Neuron (in vitro differentiated cells): ENCODE measurements at regions not wholly inside any gene's neighbourhood (a gene's known extent, or its start where the extent isn't known, plus 50 kb on each side); places are given as distances from the start of the nearest gene placed in this dataset.

Experiments used
- H2AFZ ChIP-seq: one replicate; pipeline ENCODE4 v1.6.1; 2013; ENCODE audit warnings: low read depth, mild to moderate bottlenecking, inconsistent platforms, low read length, moderate library complexity
- H3K27me3 ChIP-seq: one replicate; pipeline ENCODE4 v1.6.1; 2013; ENCODE audit warnings: low read length; ENCODE audit not compliant: insufficient read depth
- H3K36me3 ChIP-seq: one replicate; pipeline ENCODE4 v1.6.1; 2013; ENCODE audit warnings: low read length; ENCODE audit not compliant: insufficient read depth
- H3K4me1 ChIP-seq: one replicate; pipeline ENCODE4 v1.6.1; 2013; ENCODE audit warnings: low read length; ENCODE audit not compliant: insufficient read depth
- H3K4me3 ChIP-seq: 2 replicates; pipeline ENCODE4 v1.5.1; 2013; ENCODE audit warnings: mild to moderate bottlenecking, low read length, moderate library complexity
- H3K9me3 ChIP-seq: one replicate; pipeline ENCODE4 v1.6.1; 2013; ENCODE audit warnings: low read length

DNA sequence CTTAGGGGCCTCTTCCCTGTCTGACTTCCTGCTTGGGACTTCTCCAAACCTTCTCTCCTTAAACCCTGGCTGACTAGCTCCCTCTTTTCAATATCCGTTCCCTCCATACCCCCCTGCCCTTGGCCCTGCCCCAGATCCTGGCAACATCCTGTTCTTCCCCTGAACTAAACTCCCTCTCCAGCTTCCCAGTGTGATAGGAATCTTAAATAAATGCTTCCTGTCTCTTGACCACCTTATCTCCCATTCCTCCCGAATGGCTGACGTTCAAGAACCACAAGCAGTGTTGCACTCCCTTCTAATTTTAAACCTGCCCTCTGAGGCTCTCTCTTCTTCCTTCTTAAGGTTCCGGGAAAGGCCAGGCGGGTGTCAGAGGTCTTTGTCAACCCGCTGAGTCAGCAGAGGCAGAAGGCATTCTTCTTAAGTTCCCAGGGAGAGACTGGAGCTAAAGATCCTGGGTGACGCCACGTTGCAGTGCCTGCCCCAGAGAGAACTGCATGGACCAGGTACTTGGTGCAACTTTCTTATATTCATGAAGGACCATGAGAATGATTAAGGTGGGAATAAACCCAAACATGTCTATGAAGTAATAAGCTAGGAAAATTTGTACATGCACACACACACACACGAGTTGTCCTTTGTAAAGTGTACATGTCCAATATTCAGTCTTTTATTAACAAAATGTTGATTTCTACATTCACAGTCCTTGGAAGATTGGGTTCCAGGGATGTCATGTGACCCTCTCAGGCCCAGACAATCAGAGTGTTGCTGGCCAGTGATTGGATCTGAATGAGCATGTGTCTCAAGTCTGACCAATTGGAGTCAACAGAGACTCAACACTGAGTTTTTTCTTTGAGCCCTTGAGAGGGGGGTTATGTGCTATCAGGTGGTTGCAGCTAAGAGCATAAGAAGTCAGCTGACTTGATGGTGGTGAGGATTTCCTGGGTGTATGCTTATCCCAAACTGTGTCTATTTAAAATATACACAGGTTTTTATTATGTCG lies 420.2 kb upstream of the TBX3 start:
- Histone ChIP-seq H3K9me3 (no peaks in the 10 kb centered on the region), H3K36me3 (no peaks in the 10 kb centered on the region), H3K4me3 (no peak overlapping the region), H3K4me1 (no peaks in the 10 kb centered on the region), H2AFZ (no peak overlapping the region), H3K27me3 (no peaks in the 10 kb centered on the region)

DNA sequence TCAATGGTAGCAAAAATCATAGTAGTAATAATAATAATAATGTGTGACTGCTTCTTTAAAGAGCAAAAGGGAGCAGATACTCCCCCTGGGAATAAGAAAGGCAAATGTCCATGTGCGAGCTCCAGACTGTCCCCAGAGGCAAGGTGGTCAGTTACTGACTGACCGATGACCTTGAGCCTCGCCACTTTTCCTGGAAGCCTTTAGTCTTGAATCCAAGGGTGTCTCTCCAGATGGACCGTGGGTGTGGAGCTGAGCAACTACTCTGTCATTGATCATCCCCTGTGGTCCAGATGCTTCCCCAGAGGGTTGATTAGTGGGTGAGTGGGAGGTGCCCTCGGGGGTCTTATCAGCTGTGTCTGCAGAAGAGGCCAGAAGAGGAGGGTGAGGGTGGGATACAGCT lies 418.5 kb upstream of the TBX3 start:
- Histone ChIP-seq H3K4me3 (no peak overlapping the region), H3K36me3 (no peaks in the 10 kb centered on the region), H3K27me3 (no peaks in the 10 kb centered on the region), H3K9me3 (no peaks in the 10 kb centered on the region), H3K4me1 (no peaks in the 10 kb centered on the region), H2AFZ (no peak overlapping the region)

GRCh38 chr12:115101520-115101919 lies 417.5 kb upstream of the TBX3 start:
- no peak overlapping the region for H2AFZ ChIP-seq
- H3K27me3 ChIP-seq, result no peaks in the 10 kb centered on the region
- H3K9me3 ChIP-seq, result no peaks in the 10 kb centered on the region
- no peak overlapping the region for H3K4me3 ChIP-seq
- no peaks in the 10 kb centered on the region for H3K4me1 ChIP-seq
- H3K36me3 ChIP-seq, result no peaks in the 10 kb centered on the region

DNA sequence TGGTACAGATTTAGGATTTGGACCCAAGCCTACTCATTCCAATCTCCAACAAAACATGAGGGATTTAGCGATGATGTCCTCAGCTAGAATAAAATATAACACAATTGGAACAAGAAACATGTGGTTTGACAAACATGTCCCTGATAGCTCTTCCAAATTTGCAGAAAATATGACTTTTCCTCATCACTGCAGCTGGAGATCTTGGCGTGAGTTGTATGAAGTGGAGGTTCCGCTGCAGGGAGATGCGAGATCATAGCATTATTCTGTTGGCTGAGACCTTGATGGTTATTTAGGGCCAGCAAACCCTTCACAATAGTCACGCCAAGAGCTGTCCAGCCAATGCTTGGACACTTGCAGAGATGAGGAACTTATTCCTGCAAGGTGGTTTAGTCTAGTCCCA lies 413.4 kb upstream of the TBX3 start:
- Histone ChIP-seq H3K27me3 (no peaks in the 10 kb centered on the region), H3K4me3 (no peak overlapping the region), H3K36me3 (no peaks in the 10 kb centered on the region), H2AFZ (no peak overlapping the region), H3K4me1 (no peaks in the 10 kb centered on the region), H3K9me3 (no peaks in the 10 kb centered on the region)

GRCh38 chr12:115096588-115097397 lies 412.8 kb upstream of the TBX3 start:
- Histone ChIP-seq H2AFZ (no peak overlapping the region), H3K36me3 (no peaks in the 10 kb centered on the region), H3K4me1 (no peaks in the 10 kb centered on the region), H3K27me3 (no peaks in the 10 kb centered on the region), H3K9me3 (no peaks in the 10 kb centered on the region), H3K4me3 (no peak overlapping the region)

- no peaks in the 10 kb centered on the region for H3K36me3 ChIP-seq
- H2AFZ ChIP-seq, result no peak overlapping the region
- H3K9me3 ChIP-seq, result no peaks in the 10 kb centered on the region
- no peaks in the 10 kb centered on the region for H3K4me1 ChIP-seq
- no peaks in the 10 kb centered on the region for H3K27me3 ChIP-seq
- no peak overlapping the region for H3K4me3 ChIP-seq
These were observed 411.2 kb upstream of the TBX3 start for GRCh38 chr12:115095073-115095748.

DNA sequence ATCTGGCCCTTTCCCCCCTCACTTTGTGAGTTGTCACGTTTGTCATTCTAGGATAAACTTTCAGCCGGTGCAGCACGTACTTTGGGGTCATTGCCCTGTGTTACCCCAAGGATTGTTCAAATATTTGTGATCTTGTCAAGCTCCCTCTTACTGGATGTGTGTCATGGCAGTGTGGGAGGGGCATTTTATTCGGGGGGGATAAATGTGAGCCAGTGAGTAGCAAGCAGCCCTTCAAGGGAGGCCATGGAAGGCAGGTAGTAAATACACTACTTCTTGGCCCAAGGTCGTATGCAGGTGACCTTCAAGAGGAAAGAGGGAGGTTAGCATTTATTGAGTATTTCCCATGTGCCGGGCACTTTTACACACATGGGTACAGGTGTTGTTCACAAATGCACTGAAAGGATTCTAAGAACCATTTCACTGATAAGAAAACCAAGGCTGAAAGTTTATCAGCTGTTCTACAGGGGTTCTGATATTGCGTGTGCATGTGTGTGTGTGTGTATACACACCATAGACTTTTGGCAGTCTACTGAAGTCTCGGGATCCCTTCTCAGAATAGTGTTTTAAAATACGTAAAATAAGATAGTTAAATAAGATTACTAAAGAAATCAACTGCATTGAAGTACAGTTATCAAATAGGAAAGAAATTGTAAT lies 410.3 kb upstream of the TBX3 start:
- Histone ChIP-seq H3K36me3 (no peaks in the 10 kb centered on the region), H3K27me3 (no peaks in the 10 kb centered on the region), H3K4me1 (no peaks in the 10 kb centered on the region), H3K4me3 (no peak overlapping the region), H3K9me3 (no peaks in the 10 kb centered on the region), H2AFZ (no peak overlapping the region)

- no peaks in the 10 kb centered on the region for H3K36me3 ChIP-seq
- H3K9me3 ChIP-seq, result no peaks in the 10 kb centered on the region
- no peaks in the 10 kb centered on the region for H3K27me3 ChIP-seq
- H3K4me1 ChIP-seq, result no peaks in the 10 kb centered on the region
- no peak overlapping the region for H3K4me3 ChIP-seq
- no peak overlapping the region for H2AFZ ChIP-seq
These were observed 409.3 kb upstream of the TBX3 start for GRCh38 chr12:115093261-115093660.

DNA sequence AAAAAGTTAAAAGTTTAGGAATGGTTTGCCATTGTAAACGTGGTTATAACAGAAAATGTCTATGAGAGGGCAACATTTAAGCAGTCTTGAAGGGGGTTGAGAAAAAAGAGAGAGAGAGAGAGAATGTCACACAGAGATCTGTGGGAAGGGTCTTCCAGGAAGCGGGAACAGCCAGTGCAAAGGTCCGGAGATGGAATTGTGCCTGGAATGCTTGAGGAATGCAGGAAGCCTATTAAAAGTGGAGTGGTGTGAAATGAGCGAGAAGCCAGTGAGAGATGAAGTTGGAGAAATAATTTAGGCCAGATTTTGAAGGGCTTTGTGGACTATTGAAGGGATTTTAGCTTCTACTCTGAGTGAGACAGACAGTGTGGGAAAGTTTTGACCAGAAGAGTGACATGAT lies 406.8 kb upstream of the TBX3 start:
- no peaks in the 10 kb centered on the region for H3K9me3 ChIP-seq
- H3K36me3 ChIP-seq, result no peaks in the 10 kb centered on the region
- no peak overlapping the region for H2AFZ ChIP-seq
- H3K27me3 ChIP-seq, result no peaks in the 10 kb centered on the region
- no peaks in the 10 kb centered on the region for H3K4me1 ChIP-seq
- H3K4me3 ChIP-seq, result no peak overlapping the region

GRCh38 chr12:115088995-115089841 lies 405.2 kb upstream of the TBX3 start:
- H3K27me3 ChIP-seq, result no peaks in the 10 kb centered on the region
- no peaks in the 10 kb centered on the region for H3K4me1 ChIP-seq
- no peak overlapping the region for H3K4me3 ChIP-seq
- no peaks in the 10 kb centered on the region for H3K9me3 ChIP-seq
- H2AFZ ChIP-seq, result no peak overlapping the region
- H3K36me3 ChIP-seq, result no peaks in the 10 kb centered on the region

GRCh38 chr12:115088328-115088994 lies 404.5 kb upstream of the TBX3 start:
- Histone ChIP-seq H3K9me3 (no peaks in the 10 kb centered on the region), H2AFZ (no peak overlapping the region), H3K4me3 (no peak overlapping the region), H3K4me1 (no peaks in the 10 kb centered on the region), H3K27me3 (no peaks in the 10 kb centered on the region), H3K36me3 (no peaks in the 10 kb centered on the region)
